Gastrocnemius medialis (tissue), 4 donors: ENCODE measurements at regions not wholly inside any gene's neighbourhood (a gene's known extent, or its start where the extent isn't known, plus 50 kb on each side); places are given as distances from the start of the nearest gene placed in this dataset.

Experiments
- POLR2A ChIP-seq, 2 donors: fragments of 450-650 bp; IDR thresholded peaks; one replicate each; pipeline ENCODE4 v1.6.1; 2017; ENCODE audit warnings: antibody characterized with exemption in 2 of 2, mild to moderate bottlenecking in 2 of 2, moderate library complexity in 2 of 2
- TF ChIP-seq, protein P1 (sequence below), 5 experiments: fragments of 450-650 bp in 3 of 5; fragments of 200-600 bp in 2 of 5; sonication (generic) in 2 of 5; IDR thresholded peaks in 4 of 5; conservative IDR thresholded peaks in 1 of 5; 1 replicate in 4 of 5; 2 replicates in 1 of 5; pipeline ENCODE4 v1.5.1; 2016 to 2019; ENCODE audit warnings: antibody characterized with exemption in 5 of 5, mild to moderate bottlenecking in 3 of 5, moderate library complexity in 3 of 5

DNA sequence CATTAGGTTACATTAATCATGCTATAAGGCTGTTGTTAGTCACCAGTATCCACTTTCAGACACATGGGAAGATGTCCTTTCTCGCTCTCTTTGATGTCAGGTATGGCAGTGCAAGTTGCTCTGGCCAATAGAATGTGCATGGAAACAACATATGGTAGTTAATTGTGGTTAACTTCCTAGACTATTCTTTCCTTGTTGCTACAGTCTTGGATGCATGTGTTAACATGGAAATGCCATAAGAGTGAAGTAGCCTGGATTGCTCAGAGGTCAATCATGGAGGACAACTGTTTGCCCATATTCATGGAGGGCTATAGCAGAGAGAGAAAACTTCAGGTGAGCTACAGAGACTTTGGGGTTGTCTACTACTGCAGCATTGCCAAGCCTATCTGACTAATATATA is 245.8 kb upstream of the GAS1 start:
- TF ChIP-seq, protein P1, sequence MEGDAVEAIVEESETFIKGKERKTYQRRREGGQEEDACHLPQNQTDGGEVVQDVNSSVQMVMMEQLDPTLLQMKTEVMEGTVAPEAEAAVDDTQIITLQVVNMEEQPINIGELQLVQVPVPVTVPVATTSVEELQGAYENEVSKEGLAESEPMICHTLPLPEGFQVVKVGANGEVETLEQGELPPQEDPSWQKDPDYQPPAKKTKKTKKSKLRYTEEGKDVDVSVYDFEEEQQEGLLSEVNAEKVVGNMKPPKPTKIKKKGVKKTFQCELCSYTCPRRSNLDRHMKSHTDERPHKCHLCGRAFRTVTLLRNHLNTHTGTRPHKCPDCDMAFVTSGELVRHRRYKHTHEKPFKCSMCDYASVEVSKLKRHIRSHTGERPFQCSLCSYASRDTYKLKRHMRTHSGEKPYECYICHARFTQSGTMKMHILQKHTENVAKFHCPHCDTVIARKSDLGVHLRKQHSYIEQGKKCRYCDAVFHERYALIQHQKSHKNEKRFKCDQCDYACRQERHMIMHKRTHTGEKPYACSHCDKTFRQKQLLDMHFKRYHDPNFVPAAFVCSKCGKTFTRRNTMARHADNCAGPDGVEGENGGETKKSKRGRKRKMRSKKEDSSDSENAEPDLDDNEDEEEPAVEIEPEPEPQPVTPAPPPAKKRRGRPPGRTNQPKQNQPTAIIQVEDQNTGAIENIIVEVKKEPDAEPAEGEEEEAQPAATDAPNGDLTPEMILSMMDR (IDR thresholded peaks at IDR 0.05 in 4 of 5, conservative IDR thresholded peaks at IDR 0.05 in 1 of 5): no peak
- TF ChIP-seq POLR2A (IDR thresholded peaks at IDR 0.05): no peak
